DOHH2 (cell line): ENCODE measurements at regions not wholly inside any gene's neighbourhood (a gene's known extent, or its start where the extent isn't known, plus 50 kb on each side); places are given as distances from the start of the nearest gene placed in this dataset.
A peak's percentile ranks its signal among the peaks of the same experiment; 100 is the strongest.

Experiments
- H3F3A ChIP-seq: fragments of 200-600 bp; sonication (generic), shearing (Covaris generic); 2 replicates; pipeline ENCODE4 v1.6.0; 2016; ENCODE audit warnings: antibody characterized with exemption, mild to moderate bottlenecking; ENCODE audit not compliant: control insufficient read depth, insufficient read depth
- H3K27ac ChIP-seq: fragments of 200-600 bp; sonication (generic); 2 replicates; pipeline ENCODE4 v1.5.1; 2014; ENCODE audit warnings: low read depth, mild to moderate bottlenecking, low read length, moderate library complexity
- H3K27me3 ChIP-seq: fragments of 200-600 bp; sonication (generic); 2 replicates; pipeline ENCODE4 v1.6.1; 2014; ENCODE audit warnings: mild to moderate bottlenecking, low read length, mixed read lengths; ENCODE audit not compliant: control insufficient read depth
- H3K36me3 ChIP-seq: fragments of 200-600 bp; sonication (generic); 2 replicates; pipeline ENCODE4 v1.6.1; 2014; ENCODE audit warnings: mild to moderate bottlenecking, low read length, moderate library complexity, mixed read lengths; ENCODE audit not compliant: control insufficient read depth
- H3K4me1 ChIP-seq: fragments of 200-600 bp; sonication (generic); 2 replicates; pipeline ENCODE4 v1.6.1; 2014; ENCODE audit warnings: mild to moderate bottlenecking, low read length, mixed read lengths; ENCODE audit not compliant: control insufficient read depth
- H3K4me2 ChIP-seq: fragments of 200-600 bp; sonication (generic); 2 replicates; pipeline ENCODE4 v1.6.0; 2014; ENCODE audit warnings: mild to moderate bottlenecking, low read length, moderate library complexity
- H3K4me3 ChIP-seq: fragments of 200-600 bp; sonication (generic); 2 replicates; pipeline ENCODE4 v1.5.1; 2014; ENCODE audit warnings: mild to moderate bottlenecking, low read length, mixed read lengths
- H3K79me2 ChIP-seq: fragments of 200-600 bp; sonication (generic); 2 replicates; pipeline ENCODE4 v1.6.1; 2014; ENCODE audit warnings: mild to moderate bottlenecking, low read length, mixed read lengths; ENCODE audit not compliant: control insufficient read depth
- H3K9me2 ChIP-seq: fragments of 200-600 bp; sonication (generic); replicated peaks from 2 replicates; pipeline ENCODE4 v1.6.1; 2014; ENCODE audit warnings: mild to moderate bottlenecking, low read length, mixed read lengths; ENCODE audit not compliant: control insufficient read depth
- H3K9me3 ChIP-seq: fragments of 200-600 bp; sonication (generic); 2 replicates; pipeline ENCODE4 v1.6.1; 2014; ENCODE audit warnings: antibody characterized with exemption, low read length, mixed read lengths; ENCODE audit not compliant: control insufficient read depth, insufficient read depth
- H4K20me1 ChIP-seq: fragments of 200-600 bp; sonication (generic); 2 replicates; pipeline ENCODE4 v1.6.0; 2014; ENCODE audit warnings: low read depth, mild to moderate bottlenecking, antibody characterized with exemption, low read length, moderate library complexity; ENCODE audit not compliant: control insufficient read depth, insufficient read depth
- EZH2phosphoT487 ChIP-seq: fragments of 200-600 bp; sonication (generic); IDR thresholded peaks from 2 replicates; pipeline ENCODE4 v1.6.1; 2017; ENCODE audit warnings: borderline replicate concordance, mild to moderate bottlenecking, antibody characterized with exemption, low read length, moderate library complexity, mixed read lengths
- TF ChIP-seq, protein P1 (sequence below): fragments of 200-600 bp; sonication (generic); IDR thresholded peaks from one replicate; pipeline ENCODE4 v1.5.1; 2014; ENCODE audit warnings: antibody characterized with exemption, mild to moderate bottlenecking, low read depth, low read length; ENCODE audit not compliant: poor library complexity, severe bottlenecking

DNA sequence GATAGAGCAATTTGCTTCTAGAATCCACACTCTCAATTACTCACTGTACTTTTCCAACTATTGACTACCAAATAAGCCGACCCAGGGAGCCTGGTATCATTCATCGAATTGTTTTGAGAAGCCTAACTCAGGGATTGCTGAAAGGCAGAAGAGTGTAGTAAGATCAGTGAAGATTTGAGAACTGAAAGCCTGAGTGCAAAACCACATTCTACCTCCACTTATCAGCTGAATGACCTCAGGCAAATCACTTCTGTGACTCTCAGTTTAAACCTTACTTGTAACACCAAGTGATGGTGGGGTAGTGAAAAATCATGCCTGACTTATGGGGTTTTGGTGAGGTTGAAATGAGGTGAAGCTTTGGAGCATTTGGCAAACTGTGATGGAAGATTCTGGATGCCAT is 126.1 kb upstream of the MAX start:
- peaks cover 63% of the 10 kb centered on the region for H3K4me1 ChIP-seq
- no peaks in the 10 kb centered on the region for H3K9me2 ChIP-seq
- no peaks in the 10 kb centered on the region for H3K27me3 ChIP-seq
- H3K36me3 ChIP-seq: no peaks in the 10 kb centered on the region
- no peak overlapping the region for H3K27ac ChIP-seq
- peak overlapping the region; percentile 52 for H3K4me3 ChIP-seq
- TF ChIP-seq, protein P1, sequence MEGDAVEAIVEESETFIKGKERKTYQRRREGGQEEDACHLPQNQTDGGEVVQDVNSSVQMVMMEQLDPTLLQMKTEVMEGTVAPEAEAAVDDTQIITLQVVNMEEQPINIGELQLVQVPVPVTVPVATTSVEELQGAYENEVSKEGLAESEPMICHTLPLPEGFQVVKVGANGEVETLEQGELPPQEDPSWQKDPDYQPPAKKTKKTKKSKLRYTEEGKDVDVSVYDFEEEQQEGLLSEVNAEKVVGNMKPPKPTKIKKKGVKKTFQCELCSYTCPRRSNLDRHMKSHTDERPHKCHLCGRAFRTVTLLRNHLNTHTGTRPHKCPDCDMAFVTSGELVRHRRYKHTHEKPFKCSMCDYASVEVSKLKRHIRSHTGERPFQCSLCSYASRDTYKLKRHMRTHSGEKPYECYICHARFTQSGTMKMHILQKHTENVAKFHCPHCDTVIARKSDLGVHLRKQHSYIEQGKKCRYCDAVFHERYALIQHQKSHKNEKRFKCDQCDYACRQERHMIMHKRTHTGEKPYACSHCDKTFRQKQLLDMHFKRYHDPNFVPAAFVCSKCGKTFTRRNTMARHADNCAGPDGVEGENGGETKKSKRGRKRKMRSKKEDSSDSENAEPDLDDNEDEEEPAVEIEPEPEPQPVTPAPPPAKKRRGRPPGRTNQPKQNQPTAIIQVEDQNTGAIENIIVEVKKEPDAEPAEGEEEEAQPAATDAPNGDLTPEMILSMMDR: no peak
- no peak for TF ChIP-seq EZH2phosphoT487
- no peaks in the 10 kb centered on the region for H3K9me3 ChIP-seq
- H3F3A ChIP-seq: peaks cover 8% of the 10 kb centered on the region
- H3K79me2 ChIP-seq: no peaks in the 10 kb centered on the region
- no peaks in the 10 kb centered on the region for H4K20me1 ChIP-seq
- H3K4me2 ChIP-seq: peak overlapping the region; percentile 66

DNA sequence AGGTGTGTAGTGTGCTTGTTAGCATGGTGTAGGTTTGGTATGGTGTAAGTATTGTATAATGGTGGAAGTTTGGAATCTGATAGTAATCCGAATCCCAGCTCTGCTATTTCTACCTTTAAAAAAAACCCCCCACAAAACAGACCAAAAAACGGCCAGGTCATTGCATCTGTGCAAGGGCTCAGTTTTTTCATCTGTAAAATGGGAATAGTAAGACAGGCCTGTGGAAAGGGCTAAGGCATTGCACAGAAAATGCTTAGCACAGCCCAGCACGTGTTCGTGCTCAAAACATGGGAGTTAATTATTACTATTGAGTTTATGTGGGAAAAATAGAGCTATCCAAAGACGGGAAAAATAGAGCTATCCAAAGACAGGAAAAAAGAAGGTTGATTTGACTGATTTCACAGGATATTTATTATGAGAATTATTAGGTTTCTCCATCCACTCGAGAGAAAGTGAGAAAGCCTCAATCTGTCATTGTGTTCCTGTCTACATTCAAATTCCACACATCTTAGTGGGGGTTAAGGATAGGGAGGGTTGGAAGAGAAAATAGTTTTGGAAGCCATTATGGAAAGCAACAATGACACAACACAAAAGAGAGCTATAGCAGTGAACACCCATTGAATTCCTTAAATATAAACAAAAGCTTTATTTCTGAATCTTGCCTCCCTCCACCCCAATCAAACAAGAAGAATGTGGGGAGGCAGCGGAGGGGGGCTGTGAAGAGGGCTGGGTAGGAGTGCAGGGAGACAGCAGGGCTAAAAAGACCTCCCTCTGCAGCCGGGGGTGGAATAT is 126.8 kb upstream of the MAX start:
- H3K27ac ChIP-seq: no peak overlapping the region
- no peaks in the 10 kb centered on the region for H3K9me2 ChIP-seq
- TF ChIP-seq, protein P1: no peak
- TF ChIP-seq EZH2phosphoT487: no peak
- H3K27me3 ChIP-seq: no peaks in the 10 kb centered on the region
- no peaks in the 10 kb centered on the region for H3K79me2 ChIP-seq
- H3K9me3 ChIP-seq: no peaks in the 10 kb centered on the region
- peaks cover 8% of the 10 kb centered on the region for H3F3A ChIP-seq
- H3K4me3 ChIP-seq: peak overlapping the region; percentile 52
- peaks cover 63% of the 10 kb centered on the region for H3K4me1 ChIP-seq
- peak overlapping the region; percentile 66 for H3K4me2 ChIP-seq
- no peaks in the 10 kb centered on the region for H4K20me1 ChIP-seq
- no peaks in the 10 kb centered on the region for H3K36me3 ChIP-seq

DNA sequence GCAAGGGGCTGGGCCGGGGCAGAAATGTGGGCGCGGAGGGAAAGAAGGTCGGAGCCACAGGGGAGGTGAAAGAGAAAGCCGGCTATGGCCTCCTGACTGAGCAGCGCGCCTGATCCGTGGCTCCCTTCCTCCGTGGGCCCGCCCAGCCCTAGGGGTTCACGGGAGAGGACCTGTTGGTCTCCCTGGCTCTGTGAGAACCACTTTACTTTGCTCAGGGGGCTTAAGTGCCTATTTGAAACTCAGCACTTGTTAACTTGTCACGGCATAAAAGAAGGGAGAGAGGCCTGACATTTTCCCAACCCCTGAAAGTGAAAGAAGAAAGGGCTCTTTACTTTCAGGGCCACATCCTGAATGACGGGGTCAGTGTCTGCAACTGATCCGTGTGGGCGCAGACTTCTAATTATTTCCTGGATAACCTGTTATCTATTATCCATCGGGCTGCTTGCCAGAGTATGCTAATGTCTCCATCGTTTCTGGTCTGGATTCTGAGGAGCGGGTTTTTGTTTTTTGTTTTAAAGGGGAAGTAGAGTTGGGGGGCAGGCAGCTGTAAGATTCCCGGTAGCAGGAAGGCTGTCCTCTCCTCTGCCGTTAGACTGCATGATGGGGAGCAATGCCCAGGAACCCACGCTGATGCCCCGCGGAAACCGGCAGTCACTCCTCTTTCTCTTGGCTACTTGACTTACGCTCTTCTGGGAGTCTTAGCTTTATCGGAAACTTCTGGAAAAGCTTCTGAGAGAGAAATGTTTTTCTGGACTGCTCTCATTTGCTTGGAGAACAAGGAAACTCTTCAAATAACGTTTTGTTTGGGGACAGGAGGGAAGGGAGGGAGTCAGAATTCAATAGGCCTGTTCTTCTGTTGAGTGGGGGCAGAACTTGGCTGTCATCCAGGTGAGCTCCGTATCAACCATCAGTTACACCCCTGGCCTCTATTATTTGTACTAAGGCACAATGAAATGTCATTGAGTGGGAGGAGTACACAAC is 127.7 kb upstream of the MAX start:
- Histone ChIP-seq H3K27ac (no peak overlapping the region), H3K36me3 (no peaks in the 10 kb centered on the region)

More for the DNA sequence above, 127.7 kb upstream of the MAX start:
- Histone ChIP-seq H3K4me1 (peaks cover 56% of the 10 kb centered on the region), H3K27me3 (no peaks in the 10 kb centered on the region), H3K9me3 (no peaks in the 10 kb centered on the region), H4K20me1 (no peaks in the 10 kb centered on the region), H3F3A (peaks cover 8% of the 10 kb centered on the region), H3K79me2 (no peaks in the 10 kb centered on the region), H3K4me3 (no peak overlapping the region), H3K4me2 (peak overlapping the region; percentile 26), H3K9me2 (no peaks in the 10 kb centered on the region)
- TF ChIP-seq, protein P1: no peak
- no peak for TF ChIP-seq EZH2phosphoT487
